GM21423 (cell line): ENCODE measurements at regions not wholly inside any gene's neighbourhood (a gene's known extent, or its start where the extent isn't known, plus 50 kb on each side); places are given as distances from the start of the nearest gene placed in this dataset.
"Not testable (repeated sequence)": the region's sequence is repeated elsewhere in the genome, so short reads cannot be mapped to it uniquely, and the experiment has no call there.

Experiments used
- ATAC-seq: cut with Tn5 transposase; IDR thresholded peaks from one replicate; pipeline ENCODE4 v1.9.1; 2021; ENCODE audit warnings: mild to moderate bottlenecking, moderate library complexity; ENCODE audit not compliant: unreplicated experiment

- ATAC-seq, result not testable (repeated sequence)
These were observed 279.9 kb downstream of the PLS3 start for GRCh38 chrX:115840729-115841409.

DNA sequence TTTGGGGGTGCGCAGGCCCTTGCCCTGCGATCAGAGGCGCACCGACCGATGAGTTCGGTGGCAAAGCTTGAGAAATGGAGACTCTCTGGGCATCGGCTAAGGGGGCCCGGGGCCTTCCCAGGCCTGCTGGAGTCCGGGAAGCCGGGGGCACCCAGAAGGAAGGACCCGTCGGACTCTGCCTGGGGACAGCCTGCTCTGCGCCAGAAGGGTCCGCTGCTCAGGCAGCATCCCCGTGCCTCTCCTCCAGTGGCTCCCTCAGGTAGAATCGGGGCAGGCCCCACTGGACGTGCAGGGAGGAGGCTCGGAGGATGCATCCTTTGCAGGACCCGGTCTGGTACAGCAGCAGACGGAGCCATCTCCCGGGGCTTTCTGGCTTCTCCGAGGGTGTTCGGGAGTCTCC is 290.0 kb downstream of the PLS3 start:
- ATAC-seq, result not testable (repeated sequence)

GRCh38 chrX:115853260-115853659 is 292.3 kb downstream of the PLS3 start:
- not testable (repeated sequence) for ATAC-seq

DNA sequence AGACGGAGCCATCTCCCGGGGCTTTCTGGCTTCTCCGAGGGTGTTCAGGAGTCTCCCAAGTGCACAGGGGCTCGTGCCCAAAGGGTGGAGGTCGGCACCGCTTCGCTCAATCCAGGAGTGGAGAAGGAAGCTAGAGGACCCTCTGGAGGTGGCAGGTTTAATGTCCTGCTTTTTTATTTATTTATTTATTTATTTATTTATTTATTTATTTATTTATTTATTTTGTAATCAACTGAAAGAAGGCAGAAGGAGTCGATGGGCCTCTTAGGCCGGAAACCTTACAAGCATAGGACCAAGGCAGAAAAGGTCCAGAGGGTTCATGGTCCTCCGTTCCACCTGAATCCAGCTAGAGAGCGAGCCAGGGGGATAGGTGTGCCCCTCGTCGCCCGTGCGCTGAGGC is 289.4 kb upstream of the AGTR2 start:
- not testable (repeated sequence) for ATAC-seq

DNA sequence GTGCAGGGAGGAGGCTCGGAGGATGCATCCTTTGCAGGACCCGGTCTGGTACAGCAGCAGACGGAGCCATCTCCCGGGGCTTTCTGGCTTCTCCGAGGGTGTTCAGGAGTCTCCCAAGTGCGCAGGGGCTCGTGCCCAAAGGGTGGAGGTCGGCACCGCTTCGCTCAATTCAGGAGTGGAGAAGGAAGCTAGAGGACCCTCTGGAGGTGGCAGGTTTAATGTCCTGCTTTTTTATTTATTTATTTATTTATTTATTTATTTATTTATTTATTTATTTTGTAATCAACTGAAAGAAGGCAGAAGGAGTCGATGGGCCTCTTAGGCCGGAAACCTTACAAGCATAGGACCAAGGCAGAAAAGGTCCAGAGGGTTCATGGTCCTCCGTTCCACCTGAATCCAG is 286.4 kb upstream of the AGTR2 start:
- ATAC-seq, result not testable (repeated sequence)

DNA sequence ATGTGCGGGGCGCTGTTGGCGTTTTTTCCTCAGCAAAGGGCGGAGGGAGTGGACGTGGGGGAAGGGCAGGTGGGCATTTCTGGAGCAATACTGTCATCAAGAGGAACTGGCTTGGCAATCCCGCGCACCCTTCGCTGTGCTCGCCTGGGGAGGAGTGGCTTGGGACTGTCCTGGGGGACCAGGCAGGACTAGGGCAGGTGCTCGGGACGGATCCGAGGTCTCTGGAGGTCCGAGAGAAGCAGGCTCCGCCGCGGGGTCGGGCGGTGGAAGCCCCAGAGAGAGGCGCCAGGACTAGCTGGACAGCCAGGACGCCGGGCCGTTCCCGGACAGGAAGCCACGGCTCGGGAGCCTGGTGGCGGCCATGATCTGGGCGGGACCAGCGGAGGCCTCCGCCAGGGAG is 282.5 kb upstream of the AGTR2 start:
- ATAC-seq, result not testable (repeated sequence)

DNA sequence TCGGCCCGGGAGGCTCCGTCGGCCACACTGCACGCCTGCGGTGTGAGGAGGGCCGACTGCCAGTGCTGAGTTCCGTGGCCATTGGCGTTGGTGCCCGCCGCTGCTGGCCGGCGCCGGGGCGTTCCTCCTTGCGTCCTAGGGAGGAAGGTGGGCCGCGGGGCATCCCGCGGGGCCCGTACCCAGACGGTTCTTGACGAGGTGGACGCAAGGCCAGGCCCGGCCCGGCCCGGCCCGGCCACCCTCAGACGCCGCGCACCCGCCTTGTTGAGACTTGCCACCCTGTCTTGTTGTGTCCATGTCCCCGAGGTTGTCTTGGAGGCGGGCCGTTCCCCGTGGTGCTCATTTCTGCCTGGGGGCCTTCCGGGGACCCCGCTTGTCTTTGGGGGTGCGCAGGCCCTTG is 282.0 kb upstream of the AGTR2 start:
- not testable (repeated sequence) for ATAC-seq

DNA sequence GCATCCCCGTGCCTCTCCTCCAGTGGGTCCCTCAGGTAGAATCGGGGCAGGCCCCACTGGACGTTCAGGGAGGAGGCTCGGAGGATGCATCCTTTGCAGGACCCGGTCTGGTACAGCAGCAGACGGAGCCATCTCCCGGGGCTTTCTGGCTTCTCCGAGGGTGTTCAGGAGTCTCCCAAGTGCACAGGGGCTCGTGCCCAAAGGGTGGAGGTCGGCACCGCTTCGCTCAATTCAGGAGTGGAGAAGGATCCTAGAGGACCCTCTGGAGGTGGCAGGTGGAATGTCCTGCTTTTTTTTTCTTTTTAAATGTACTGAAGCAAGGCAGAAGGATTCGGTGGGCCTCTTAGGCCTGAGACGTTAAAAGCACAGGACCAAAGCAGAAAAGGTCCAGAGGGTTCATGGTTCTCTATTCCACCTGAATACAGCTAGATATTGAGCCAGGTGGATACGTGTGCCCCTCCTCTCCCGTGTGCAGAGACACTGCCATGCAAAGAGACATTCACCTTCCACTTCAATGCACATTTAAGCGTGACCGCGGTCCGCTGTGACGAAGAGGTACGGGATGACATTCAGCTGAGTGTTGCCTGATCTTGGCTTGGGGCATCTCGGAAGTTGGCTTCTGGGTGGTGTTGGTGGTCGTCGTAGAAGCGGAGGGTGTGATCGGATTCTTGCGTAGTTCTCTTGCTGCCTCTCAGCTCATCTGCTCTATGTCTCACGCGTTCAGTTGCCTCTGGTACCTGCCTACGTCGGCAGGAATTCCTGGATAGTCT is 281.2 kb upstream of the AGTR2 start:
- ATAC-seq, result no peak

DNA sequence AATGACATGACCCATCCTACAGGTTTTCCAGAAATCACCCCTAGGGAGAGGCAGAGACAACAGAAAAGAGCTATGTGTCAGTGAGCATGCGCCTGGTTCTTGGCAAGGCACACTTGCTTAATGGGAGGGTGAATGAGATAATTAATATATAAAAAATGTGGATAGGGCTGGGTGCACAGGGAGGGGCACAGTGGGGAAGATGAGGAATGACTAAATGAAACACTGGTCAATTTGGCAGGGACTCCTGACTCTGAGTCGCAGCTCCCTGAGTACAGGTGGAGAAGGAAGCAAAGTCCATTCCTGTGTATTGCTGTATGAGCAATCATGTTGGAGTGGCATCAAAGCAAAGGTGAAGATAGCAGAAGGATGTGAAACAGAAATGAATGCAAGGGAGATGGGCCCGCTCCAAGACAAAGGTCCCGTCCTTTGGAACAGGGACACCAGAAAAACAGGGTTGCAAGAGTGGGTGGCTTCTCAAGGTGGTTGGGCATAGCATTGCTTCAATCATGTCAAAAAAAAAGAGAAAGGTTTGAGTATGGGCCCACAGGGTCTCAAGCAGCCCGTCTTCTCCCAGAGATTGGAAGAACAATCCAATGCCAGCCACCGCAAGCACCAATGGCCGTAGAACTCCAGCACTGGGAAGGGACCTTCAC is 278.4 kb upstream of the AGTR2 start:
- ATAC-seq, result no peak

DNA sequence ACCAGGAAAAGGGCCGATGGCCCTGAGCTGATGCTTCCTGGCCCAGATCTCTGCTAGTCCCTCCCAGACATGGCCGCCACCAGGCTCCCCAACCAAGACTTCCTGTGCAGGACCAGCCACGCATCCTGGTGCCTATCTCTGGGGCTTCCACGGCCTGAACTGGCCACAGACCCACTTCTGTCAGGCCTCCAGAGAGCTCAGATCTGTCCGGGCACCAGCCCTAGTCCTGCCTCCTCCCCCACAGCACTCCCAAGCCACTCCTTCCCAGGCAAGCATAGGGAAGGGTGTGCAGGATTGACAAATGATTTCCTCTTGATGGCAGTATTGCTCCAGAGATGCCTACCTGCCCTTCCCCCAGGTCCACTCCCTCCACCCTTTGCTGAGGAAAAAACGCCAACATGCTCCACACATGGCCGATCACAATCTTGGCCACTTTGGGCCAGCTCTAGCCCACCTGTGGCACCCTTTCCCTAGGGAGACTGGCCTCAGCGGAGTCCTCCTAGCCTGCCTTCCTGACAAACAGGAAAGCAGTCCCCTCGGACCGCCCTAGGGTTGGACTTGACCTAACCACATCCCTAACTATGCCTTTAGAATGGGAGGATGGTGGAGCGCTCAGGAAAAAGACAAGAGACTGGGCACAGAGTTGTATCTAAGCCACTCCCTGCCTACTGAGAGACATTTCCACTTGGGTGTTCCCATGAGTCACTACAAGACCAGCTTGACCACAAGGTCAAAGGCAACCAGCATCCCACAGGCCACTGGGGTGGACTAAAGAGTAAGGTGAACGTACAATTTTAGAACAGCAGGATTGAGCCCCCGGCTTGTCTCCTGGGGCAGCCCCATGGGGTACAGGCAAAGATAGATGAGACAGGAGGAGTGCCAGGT is 277.5 kb upstream of the AGTR2 start:
- ATAC-seq, result peak; percentile 60

DNA sequence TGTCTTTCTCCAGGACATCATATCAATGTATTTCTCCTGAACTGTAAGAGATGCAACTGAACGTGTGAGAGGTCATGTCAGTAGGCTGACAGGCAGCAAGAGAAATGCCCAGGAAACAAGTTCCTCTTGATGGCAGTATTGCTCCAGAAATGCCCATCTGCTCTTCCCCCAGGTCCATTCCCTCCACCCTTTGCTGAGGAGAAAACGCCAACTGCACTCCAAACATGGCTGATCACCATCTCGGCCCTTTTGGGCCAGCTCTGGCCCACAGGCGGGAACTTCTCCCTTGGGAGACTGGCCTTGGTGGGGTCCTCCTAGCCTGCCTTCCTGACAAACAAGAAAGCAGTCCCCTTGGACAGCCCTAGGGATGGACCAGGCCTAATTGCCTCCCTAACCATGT is 276.5 kb upstream of the AGTR2 start:
- no peak for ATAC-seq

DNA sequence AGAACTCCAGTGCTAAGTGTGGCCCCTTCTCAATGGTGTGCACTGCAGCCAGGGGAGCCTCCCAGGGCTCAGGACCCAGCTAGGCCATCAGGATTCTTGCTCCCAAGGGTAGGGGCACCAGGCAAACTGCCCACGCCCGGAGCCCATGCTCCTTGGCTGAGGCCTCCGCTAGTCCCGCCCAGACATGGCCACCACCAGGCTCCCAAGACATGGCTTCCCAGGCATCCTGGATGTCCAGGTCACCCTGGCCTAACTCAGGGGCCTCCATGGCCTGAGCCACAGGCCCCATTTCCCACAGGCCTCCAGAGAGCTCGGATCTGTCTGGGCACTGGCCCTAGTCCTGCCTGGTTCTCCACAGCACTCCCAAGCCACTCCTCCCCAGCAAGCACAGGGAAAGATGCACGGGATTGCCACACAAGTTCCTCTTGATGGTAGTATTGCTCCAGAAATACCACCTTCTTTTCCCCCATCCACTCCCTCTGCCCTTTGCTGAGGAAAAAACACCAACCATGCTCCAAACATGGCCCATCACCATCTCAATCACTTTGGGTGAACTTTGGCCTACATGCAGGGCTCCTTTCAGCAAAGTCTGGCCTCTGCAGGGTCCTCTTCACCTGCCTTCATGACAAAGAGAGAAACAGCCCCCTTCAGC is 274.7 kb upstream of the AGTR2 start:
- ATAC-seq, result no peak

DNA sequence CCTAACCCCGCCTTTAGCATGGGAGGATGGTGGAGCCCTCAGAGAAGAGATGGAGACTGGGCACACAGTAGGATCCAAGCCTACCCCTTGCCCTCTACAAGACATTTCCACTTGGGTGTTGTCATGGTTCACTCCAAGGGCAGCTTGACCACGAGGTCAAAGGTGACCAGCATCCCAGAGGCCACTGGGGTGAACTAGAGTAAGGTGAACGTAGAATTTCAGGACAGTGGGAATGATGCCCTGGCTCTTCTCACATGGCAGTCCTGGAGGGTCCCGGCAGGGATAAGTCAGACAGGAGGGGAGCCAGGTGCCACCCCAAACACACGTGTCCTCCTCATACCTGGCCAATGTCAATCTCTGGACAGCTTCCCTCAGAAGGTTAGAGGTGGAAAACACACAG is 274.2 kb upstream of the AGTR2 start:
- no peak for ATAC-seq

DNA sequence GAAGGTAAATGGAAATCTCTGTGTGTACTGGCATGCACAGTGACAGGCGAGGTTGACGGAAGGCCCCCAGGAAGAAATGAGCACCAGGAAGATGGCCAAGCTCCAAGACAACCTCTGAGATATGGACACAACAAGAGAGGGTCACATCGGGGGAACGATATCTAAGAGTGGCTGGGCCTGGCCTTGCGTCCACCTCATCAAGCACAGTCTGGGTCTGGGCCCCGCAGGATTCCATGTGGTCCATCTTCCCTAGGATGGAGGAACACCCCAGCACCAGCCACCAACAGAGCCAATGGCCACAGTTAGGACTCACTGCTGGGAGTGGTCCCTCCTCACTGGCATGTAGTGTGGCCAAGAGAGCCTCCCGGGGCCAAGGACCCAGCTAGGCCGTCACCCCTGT is 272.6 kb upstream of the AGTR2 start:
- ATAC-seq, result no peak

DNA sequence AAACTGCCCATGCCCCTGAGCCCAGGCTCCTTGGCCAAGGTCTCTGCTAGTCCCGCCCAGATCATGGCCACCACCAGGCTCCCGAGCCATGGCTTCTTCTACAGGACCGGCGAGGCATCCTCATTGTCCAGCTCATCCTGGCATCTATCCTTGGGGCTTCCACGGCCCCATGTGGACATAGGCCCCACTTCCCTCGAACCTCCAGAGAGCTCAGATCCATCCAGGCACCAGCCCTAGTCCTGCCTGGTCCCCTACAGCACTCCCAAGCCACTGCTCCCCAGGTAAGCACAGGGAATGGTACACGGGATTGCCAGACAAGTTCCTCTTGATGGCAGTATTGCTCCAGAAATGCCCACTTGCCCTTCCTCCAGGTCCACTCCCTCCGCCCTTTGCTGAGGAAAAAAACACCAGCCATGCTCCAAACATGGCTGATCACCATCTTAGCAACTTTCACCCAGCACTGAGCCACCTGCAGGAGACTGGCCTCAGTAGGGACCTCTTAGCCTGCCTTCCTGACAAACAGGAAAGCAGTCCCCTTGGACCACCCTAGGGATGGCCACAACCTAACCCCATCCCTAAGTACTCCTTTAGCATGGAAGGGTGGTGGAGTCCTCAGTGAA is 272.1 kb upstream of the AGTR2 start:
- peak; percentile 72 for ATAC-seq

- no peak for ATAC-seq
These were observed 270.1 kb upstream of the AGTR2 start for GRCh38 chrX:115900425-115900824.

GRCh38 chrX:115901241-115901640 is 269.3 kb upstream of the AGTR2 start:
- ATAC-seq, result no peak

- no peak for ATAC-seq
These were observed 267.5 kb upstream of the AGTR2 start for GRCh38 chrX:115902995-115903394.

DNA sequence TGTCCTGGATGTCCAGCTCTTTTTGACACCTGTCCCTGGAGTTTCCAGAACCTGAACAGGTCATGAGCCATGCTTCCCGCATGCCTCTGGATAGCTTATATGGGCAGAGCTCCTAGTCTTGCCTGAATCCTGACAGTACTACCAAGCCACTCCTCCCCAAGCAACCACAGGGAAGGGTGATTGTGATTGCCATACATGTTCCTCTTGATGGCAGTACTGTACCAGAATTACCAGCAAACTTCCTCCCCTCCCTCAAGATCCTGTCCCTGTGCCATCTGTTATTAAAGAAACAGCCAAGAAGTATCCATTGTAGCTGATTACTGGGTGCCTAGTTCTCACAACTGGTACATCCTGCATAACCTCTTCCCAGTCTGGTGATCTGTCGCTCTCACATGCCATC is 264.3 kb upstream of the AGTR2 start:
- no peak for ATAC-seq

GRCh38 chrX:115906881-115907280 is 263.7 kb upstream of the AGTR2 start:
- no peak for ATAC-seq
